ENCODE measurements at regions not wholly inside any gene's neighbourhood (a gene's known extent, or its start where the extent isn't known, plus 50 kb on each side); places are given as distances from the start of the nearest gene placed in this dataset.

GRCh38 chr1:119308130-119308700, 60.4 kb upstream of the HAO2 start:
- no peaks in the 10 kb centered on the region for H3K36me3 ChIP-seq
- no peaks in the 10 kb centered on the region for H3K4me1 ChIP-seq
- H3K27me3 ChIP-seq = peaks cover 6% of the 10 kb centered on the region
- H3K9me3 ChIP-seq = no peaks in the 10 kb centered on the region
- ATAC-seq = no peak
- no peak overlapping the region for H3K27ac ChIP-seq
- TF ChIP-seq POLR2AphosphoS5 (IDR thresholded peaks at IDR 0.05) = no peak
- no peak for TF ChIP-seq EP300 (IDR thresholded peaks at IDR 0.05)
- no peak for TF ChIP-seq POLR2A (IDR thresholded peaks at IDR 0.05)
- no peak for TF ChIP-seq CTCF (IDR thresholded peaks at IDR 0.05)
- 35 to 42% methylated on average over 3 of the region's 3 CpGs for WGBS, 2 donors (ENCODE audit: low coverage in 1 of 2)
- no peak overlapping the region for H3K4me3 ChIP-seq

GRCh38 chr1:119308806-119309205, 59.8 kb upstream of the HAO2 start:
- no peak overlapping the region for H3K27ac ChIP-seq
- WGBS, 2 donors (ENCODE audit: low coverage in 1 of 2) = 65 to 87% methylated on average over 2 of the region's 2 CpGs
- no peak overlapping the region for H3K4me3 ChIP-seq

GRCh38 chr1:119310301-119310700, 58.3 kb upstream of the HAO2 start:
- H3K9me3 ChIP-seq = no peaks in the 10 kb centered on the region
- WGBS, 2 donors (ENCODE audit: low coverage in 1 of 2) = 46 to 55% methylated on average over 3 of the region's 3 CpGs
- TF ChIP-seq EP300 (IDR thresholded peaks at IDR 0.05) (no peak), CTCF (IDR thresholded peaks at IDR 0.05) (no peak), POLR2AphosphoS5 (IDR thresholded peaks at IDR 0.05) (no peak), POLR2A (IDR thresholded peaks at IDR 0.05) (no peak)
- no peak overlapping the region for H3K4me3 ChIP-seq
- no peaks in the 10 kb centered on the region for H3K36me3 ChIP-seq
- ATAC-seq = no peak
- H3K4me1 ChIP-seq = no peaks in the 10 kb centered on the region
- peaks cover 6% of the 10 kb centered on the region for H3K27me3 ChIP-seq
- H3K27ac ChIP-seq = no peak overlapping the region

More at GRCh38 chr1:119308806-119309205, 59.8 kb upstream of the HAO2 start:
- no peaks in the 10 kb centered on the region for H3K36me3 ChIP-seq
- no peak for ATAC-seq
- no peaks in the 10 kb centered on the region for H3K4me1 ChIP-seq
- TF ChIP-seq POLR2A (IDR thresholded peaks at IDR 0.05) (no peak), CTCF (IDR thresholded peaks at IDR 0.05) (no peak), POLR2AphosphoS5 (IDR thresholded peaks at IDR 0.05) (no peak), EP300 (IDR thresholded peaks at IDR 0.05) (no peak)
- no peaks in the 10 kb centered on the region for H3K9me3 ChIP-seq
- H3K27me3 ChIP-seq = peaks cover 6% of the 10 kb centered on the region

DNA sequence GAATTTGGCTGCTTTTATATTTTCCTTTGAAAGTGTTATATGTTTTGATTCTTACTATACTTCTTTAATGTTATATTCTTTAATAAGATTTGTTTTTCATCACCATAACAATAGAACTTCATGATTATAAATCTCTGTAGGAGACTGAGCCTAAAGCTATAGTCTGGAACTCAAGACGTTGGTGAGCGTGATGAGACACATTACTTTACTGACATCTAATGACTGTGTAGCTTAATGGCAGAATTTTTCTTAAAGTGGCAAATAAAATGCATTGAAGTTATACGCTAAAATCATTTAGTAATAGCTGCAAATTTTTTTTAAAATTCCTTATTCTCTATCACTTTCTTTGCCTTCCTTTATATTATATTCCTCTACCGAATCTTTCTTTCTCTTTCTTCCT, 56.1 kb upstream of the HAO2 start:
- TF ChIP-seq EP300 (IDR thresholded peaks at IDR 0.05) (no peak), POLR2AphosphoS5 (IDR thresholded peaks at IDR 0.05) (no peak), POLR2A (IDR thresholded peaks at IDR 0.05) (no peak), CTCF (IDR thresholded peaks at IDR 0.05) (no peak)
- WGBS, 2 donors (ENCODE audit: low coverage in 1 of 2) = 46 to 65% methylated on average over 4 of the region's 4 CpGs
- H3K36me3 ChIP-seq = no peaks in the 10 kb centered on the region
- no peaks in the 10 kb centered on the region for H3K9me3 ChIP-seq
- no peak for ATAC-seq
- H3K27me3 ChIP-seq = peaks cover 6% of the 10 kb centered on the region
- H3K27ac ChIP-seq = no peak overlapping the region
- H3K4me3 ChIP-seq = no peak overlapping the region
- no peaks in the 10 kb centered on the region for H3K4me1 ChIP-seq

DNA sequence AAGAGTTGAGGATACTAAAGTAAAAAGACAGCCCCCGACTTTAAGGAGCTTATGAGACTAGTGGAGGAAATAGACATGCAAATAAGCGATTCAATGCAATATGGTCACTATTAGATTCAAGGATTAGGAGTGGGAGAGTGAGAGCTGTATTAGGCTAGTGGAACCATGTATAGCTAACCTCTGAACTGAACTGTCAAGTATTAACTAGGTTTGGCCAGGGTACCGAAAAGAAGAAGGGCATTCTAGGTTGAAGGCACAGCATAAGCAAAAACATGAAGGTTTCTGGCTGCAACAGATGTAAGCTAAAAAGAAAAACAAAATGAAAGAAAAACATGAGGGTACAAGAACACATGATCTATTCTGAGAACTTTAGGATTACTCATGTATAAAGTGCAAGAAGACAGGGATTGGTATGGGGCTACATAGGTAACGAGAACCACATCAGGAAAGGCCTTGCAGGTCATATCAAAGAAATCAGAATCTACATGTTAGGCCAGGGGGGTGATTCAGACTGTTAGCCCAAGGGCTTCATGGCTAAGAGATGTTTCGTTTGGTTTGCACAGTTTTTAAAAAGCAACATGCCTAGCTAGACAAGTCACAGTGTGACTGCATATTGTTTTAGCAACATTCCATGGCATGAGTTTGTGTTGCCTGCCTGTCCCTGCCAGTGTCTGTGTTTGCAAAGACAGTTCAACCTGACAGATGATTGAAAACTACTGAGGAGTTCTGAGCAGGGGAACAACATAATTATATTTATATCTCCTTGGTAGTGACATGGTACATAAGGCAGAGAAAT, 54.4 kb upstream of the HAO2 start:
- no peak for ATAC-seq
- no peak overlapping the region for H3K4me3 ChIP-seq
- H3K36me3 ChIP-seq = no peaks in the 10 kb centered on the region
- H3K4me1 ChIP-seq = no peaks in the 10 kb centered on the region
- peaks cover 6% of the 10 kb centered on the region for H3K27me3 ChIP-seq
- no peaks in the 10 kb centered on the region for H3K9me3 ChIP-seq
- no peak overlapping the region for H3K27ac ChIP-seq
- TF ChIP-seq EP300 (IDR thresholded peaks at IDR 0.05) (no peak), POLR2A (IDR thresholded peaks at IDR 0.05) (no peak), POLR2AphosphoS5 (IDR thresholded peaks at IDR 0.05) (no peak), CTCF (IDR thresholded peaks at IDR 0.05) (no peak)
- 85 to 86% methylated on average over 5 of the region's 5 CpGs for WGBS, 2 donors (ENCODE audit: low coverage in 1 of 2)

Data from gastroesophageal sphincter (tissue), 4 donors.